ENCODE measurements at regions not wholly inside any gene's neighbourhood (a gene's known extent, or its start where the extent isn't known, plus 50 kb on each side); places are given as distances from the start of the nearest gene placed in this dataset.
"Not testable (repeated sequence)": the region's sequence is repeated elsewhere in the genome, so short reads cannot be mapped to it uniquely, and the experiment has no call there.

DNA sequence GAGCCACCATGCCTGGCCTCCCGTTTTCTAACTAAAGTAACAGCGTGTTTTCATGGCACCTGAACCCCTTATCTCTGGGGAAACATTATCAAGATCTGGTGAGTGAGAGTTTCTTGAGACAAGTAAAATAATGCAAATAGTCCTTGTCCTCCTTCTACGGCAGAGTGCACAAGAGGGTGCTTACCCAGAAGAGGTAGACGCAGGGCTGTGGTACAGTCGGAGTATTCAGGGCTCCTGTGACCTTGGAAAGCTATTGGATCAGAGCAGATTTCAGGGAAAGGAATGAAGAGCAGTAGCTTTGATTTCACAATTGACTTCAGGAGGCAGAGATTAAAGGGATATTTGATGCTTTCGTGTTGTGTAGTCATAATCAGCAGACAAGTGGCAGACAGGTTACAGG is 269.1 kb downstream of the ZNF248 start:
- no peak overlapping the region for H3K27ac ChIP-seq

DNA sequence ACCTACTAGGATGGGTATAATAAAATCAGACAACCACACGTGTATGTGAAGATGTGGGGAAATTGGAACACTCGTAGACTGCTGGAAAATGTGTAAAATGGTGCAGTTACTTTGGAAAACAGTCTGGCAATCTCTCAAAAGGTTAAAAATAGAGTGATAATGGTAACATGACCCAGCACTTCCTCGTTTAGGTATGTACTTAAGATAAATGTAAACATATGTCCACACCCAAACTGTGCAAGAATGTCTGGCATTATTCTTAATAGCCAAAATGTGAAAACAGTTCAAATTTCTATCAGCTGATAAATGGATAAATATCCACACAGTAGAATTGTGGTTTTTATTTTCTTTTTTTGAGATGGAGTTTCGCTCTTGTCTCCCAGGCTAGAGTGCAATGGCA is 272.8 kb downstream of the ZNF248 start:
- H3K27ac ChIP-seq = no peak overlapping the region
- no peak overlapping the region for H3K4me3 ChIP-seq

More for the DNA sequence above, 269.1 kb downstream of the ZNF248 start:
- H3K4me3 ChIP-seq = no peak overlapping the region

GRCh38 chr10:37582237-37582636 is 275.2 kb downstream of the ZNF248 start:
- Histone ChIP-seq H3K27ac (no peak overlapping the region), H3K4me3 (no peak overlapping the region)

DNA sequence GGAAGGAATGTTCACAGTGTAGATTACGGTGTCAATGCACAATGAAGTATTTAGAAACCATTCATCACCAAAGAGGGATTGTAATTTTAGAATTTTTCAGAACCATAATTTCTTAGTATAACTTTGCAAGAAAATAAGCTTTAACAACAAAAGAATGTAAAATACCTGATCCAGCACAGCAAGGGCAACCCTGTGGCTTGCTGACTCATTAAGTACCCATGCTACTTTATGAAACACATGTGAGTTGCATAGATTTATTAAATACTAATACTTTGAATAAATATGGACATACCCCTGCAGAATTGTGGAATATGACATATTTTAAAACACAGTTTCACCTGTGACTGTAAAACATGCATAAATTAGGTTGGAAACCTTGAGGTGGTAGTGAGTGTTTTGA is 281.3 kb downstream of the ZNF248 start:
- Histone ChIP-seq H3K27ac (no peak overlapping the region), H3K4me3 (no peak overlapping the region)

DNA sequence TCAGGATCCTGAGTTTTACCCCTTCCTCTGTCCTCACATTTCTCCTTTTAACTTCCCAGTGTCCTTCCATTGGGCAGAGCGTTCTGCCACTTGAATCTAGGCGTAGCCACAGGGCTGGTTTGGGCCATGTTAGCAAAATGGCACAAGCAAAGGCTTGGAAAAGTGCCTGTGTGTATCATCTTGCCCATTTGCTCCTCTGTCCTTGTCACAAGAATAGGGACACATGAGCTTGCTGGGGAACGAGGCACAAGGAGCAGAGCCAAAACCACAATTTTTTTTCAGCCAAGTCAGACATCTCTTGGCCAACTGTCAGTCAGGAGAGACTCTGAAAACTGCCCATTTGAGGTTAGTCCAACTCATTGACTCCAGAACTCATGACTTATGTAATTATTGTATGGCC is 285.2 kb downstream of the ZNF248 start:
- Histone ChIP-seq H3K27ac (no peak overlapping the region), H3K4me3 (no peak overlapping the region)

- H3K27ac ChIP-seq = no peak overlapping the region
- H3K4me3 ChIP-seq = no peak overlapping the region
Measured at GRCh38 chr10:37566332-37566731, 291.1 kb downstream of the ZNF248 start.

- no peak overlapping the region for H3K27ac ChIP-seq
Measured at GRCh38 chr10:37563715-37564108, 293.7 kb downstream of the ZNF248 start.

DNA sequence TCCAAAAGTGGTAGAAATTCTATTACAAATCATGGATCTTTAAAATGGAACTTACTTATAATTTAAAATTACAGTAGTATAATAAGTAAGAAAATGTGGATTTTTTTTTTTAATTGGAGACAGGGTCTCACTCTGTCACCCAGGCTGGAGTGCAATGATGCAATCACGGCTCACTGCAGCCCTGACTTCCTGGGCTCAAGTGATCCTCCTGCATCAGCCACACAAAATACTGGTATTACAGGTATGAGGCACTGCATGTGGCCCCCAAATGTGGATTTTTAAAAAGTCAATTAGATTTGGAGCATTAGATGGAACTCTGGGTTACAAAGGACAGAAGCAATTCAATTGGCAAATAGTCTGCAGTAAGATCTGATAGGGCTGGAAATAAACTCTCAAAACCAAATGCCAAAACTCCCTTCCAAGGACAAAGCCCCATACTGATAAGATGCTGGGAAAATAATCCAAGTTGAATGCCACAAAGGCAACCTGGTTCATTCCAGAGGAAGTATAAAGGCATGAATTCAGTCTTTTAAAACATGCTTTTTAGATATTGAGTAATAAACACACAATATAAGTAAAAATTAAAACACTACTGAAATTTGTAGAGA is 294.2 kb downstream of the ZNF248 start:
- no peak overlapping the region for H3K4me3 ChIP-seq
- no peak overlapping the region for H3K27ac ChIP-seq

More at GRCh38 chr10:37563715-37564108, 293.7 kb downstream of the ZNF248 start:
- no peak overlapping the region for H3K4me3 ChIP-seq

- no peak overlapping the region for H3K27ac ChIP-seq
- no peak overlapping the region for H3K4me3 ChIP-seq
Measured at GRCh38 chr10:37552881-37553280, 304.5 kb downstream of the ZNF248 start.

DNA sequence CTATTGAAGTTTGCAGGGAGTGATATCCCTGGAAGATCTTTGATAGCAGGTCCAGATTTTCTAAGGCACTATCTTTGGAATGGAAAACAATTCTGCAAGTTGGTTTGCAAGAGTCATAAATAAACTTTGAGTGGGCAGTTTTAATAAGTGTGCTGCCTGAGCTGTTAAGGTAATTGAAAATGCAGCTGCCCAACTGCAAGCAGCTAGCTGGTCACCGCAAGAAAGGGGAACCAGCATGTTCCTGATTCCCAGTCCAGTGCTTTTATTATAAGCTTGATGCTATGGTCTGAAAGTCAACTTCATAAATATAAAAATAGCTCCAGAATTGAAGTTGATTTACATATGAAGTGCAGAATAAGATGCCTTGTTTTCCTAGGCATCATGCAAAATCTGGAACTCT is 308.4 kb downstream of the ZNF248 start:
- no peak overlapping the region for H3K27ac ChIP-seq
- H3K4me3 ChIP-seq = no peak overlapping the region

DNA sequence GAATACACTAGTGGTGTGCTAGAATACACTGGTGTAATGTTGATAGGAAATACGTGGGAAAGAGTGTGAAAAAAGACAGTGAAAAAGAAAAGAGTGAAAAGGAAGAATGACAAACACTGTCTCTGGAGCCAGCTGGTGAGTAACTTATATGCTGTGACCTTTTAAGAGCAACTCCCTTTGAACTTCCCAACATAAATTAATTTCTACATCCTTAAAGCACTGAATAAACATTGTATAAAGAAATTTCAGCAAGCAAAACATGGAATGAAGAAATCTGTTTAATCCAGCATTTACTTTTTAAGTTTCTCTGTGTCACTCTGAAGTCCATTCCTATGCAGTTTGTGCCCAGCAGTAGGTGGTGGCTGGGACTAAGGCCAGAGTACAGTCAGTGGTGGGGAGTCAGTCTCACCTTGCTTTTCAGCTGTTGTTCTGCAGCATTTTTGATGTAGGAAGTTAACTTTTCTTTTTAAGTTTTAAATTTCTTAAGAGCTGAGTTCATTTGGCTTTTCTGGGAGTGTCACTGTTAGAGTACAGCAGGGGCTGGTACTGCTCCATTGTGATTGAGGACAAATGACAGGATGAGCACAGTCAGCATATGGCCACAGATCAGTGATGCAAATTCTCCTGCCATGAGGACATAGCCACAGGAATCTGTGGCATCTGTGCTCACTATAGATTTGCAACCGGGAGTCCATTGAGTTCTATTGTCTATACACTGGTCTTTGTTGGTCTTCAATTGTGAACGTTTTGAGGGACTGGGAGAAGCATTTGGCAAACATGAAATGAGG is 321.8 kb downstream of the ZNF248 start:
- Histone ChIP-seq H3K4me3 (no peak overlapping the region), H3K27ac (no peak overlapping the region)

DNA sequence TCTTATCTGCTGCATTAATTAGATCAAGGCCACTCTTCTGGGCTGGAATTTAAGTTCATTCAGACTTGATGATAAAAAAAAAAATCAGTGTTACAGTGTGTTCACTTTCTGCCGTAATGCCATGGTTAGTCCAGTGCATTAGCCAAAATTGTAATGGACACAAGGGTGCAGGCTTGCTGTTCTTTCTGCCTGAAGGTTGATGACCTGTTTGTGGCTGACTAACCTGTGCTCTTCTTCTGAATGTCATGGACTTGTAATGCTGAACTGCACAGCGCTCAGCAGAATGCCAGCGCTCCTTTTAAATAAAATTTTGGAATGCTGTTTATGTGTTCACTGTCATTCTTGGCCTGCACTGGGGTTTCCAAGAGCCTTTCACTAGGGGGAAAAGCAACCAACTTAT is 323.2 kb downstream of the ZNF248 start:
- no peak overlapping the region for H3K27ac ChIP-seq
- H3K4me3 ChIP-seq = no peak overlapping the region

DNA sequence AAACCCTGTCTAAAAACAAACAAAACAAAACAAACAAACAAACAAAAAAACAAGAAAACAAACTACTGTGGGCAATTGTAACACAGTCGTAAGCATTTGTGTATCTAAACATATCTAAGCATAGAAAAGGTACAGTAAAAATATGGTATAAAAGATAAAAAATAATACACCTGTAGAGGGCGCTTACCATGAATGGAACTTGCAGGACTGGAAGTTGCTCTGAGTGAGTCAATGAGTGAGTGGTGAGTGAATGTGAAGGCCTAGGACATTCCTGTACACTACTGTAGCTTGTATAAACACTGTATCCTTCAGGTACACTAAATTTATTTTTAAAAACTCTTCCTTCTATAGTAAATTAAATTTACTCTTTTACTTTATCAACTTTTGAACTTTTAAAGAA is 332.0 kb downstream of the ZNF248 start:
- H3K27ac ChIP-seq, H3K4me3 ChIP-seq: not testable (repeated sequence)

DNA sequence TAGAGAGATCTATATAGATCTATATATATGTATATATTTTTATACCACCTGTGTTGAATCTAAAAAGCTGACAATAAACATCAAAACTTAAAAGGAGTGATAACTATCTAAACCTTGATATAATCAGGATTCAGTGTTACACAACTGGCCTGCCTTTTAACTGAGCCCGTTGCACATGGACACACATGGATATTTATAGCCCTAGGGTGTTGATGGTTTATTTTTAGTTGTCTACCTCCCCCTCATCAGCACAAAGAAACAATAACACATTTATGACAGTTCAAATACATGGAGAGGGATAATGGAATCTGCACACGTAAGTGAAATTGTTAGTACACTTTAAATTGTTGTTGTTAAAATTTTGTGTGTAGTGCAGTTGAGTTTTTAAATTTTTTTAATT is 336.9 kb downstream of the ZNF248 start:
- no peak overlapping the region for H3K4me3 ChIP-seq
- no peak overlapping the region for H3K27ac ChIP-seq

- H3K27ac ChIP-seq, H3K4me3 ChIP-seq: not testable (repeated sequence)
Measured at GRCh38 chr10:37510520-37510919, 346.9 kb downstream of the ZNF248 start.

DNA sequence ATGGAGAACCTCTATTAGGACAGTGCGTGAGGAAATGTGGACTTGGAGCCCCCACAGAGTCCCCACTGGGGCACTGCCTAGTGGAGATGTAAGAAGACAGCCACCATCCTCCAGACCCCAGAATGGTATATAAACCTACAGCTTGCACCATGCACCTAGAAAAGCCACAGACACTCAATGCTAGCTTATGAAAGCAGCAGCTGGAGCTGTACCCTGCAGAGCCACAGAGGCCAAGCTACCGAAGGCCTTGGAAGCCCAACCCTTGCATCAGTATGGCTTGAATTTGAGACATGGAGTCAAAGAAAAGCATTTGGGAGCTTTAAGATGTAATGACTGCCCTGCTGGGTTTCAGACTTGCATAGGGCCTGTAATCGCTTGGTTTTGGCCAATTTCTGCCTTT is 361.3 kb downstream of the ZNF248 start:
- H3K27ac ChIP-seq = no peak overlapping the region
- no peak overlapping the region for H3K4me3 ChIP-seq

DNA sequence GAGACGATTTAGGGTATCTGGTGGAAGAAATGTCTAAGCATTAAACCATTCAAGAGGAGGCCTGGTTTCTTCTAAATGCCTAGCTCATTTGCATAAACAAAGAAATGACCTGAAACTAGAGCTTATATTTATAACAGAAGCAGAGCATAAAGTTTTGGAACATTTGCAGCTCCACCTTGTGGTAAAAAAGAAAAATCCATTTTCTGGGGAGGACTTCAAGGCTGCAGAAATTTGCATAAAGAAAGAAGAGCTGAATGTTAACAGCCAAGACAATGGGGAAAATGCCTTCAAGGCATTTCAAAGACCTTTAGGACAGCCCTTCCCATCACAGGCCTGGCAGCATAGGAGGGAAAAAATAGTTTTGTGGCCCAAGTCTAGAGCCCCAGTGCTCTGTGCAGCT is 362.0 kb downstream of the ZNF248 start:
- H3K4me3 ChIP-seq = no peak overlapping the region
- H3K27ac ChIP-seq = no peak overlapping the region

- not testable (repeated sequence) for H3K4me3 ChIP-seq, H3K27ac ChIP-seq
Measured at GRCh38 chr10:37493185-37493796, 364.1 kb downstream of the ZNF248 start.

DNA sequence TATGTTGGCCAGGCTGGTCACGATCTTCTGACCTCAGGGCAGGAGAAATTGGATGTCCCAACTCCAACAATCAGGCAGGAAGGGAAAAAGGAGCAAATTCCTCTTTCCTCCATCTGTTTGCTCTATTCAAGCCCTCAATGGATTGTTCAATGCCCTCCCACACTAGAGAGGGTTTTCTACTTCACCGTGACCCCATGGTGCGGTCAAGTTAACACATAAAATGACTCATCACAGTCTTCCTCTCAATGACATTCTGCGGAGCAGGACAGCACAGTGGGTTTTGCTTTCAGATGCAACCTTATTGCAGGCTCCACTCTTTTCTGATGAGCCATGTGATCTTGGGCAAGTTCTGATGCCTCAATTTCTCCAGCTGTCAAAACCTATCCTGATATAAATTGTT is 364.9 kb downstream of the ANKRD30A start:
- Histone ChIP-seq H3K27ac (peak overlapping the region in 8 of 21 experiments; percentile 1 to 82 (median 43)), H3K4me3 (no peak overlapping the region)

- Histone ChIP-seq H3K4me3 (no peak overlapping the region), H3K27ac (peak overlapping the region in 11 of 21 experiments; percentile 1 to 82 (median 43))
Measured at GRCh38 chr10:37489658-37490003, 364.2 kb downstream of the ANKRD30A start.
